Right lobe of liver (tissue), 6 donors: ENCODE measurements at regions not wholly inside any gene's neighbourhood (a gene's known extent, or its start where the extent isn't known, plus 50 kb on each side); places are given as distances from the start of the nearest gene placed in this dataset.

Source experiments
- ATAC-seq, 4 donors: fragments of 200-7000 bp; cut with Tn5 transposase; one replicate each; pipeline ENCODE4 v1.9.1; 2020; ENCODE audit warnings: mild to moderate bottlenecking in 4 of 4, moderate library complexity in 4 of 4
- DNase-seq, 3 donors: peaks; one replicate each; pipeline ENCODE4 v3.0.0-alpha.2; 2020
- H3K27ac ChIP-seq, 3 donors: fragments of 200-600 bp; one replicate each; pipeline ENCODE4 v1.8.0; 2022
- H3K27me3 ChIP-seq, 2 donors: fragments of 200-600 bp; one replicate each; pipeline ENCODE4 v1.8.0; 2022
- H3K36me3 ChIP-seq, 4 donors: fragments of 200-600 bp; sonication (generic) in 1 of 4; one replicate each; pipeline versions ENCODE4 v1.5.1 to v1.8.0; 2017 to 2022; ENCODE audit warnings: control low read depth in 1 of 4
- H3K4me1 ChIP-seq, 4 donors: fragments of 200-600 bp; sonication (generic) in 1 of 4; one replicate each; pipeline versions ENCODE4 v1.5.1 to v1.8.0; 2017 to 2022; ENCODE audit warnings: control low read depth in 1 of 4
- H3K4me3 ChIP-seq, 3 donors: fragments of 200-600 bp; one replicate each; pipeline ENCODE4 v1.8.0; 2022
- H3K9me3 ChIP-seq, 4 donors: fragments of 200-600 bp; sonication (generic) in 1 of 4; one replicate each; pipeline versions ENCODE4 v1.5.1 to v1.8.0; 2017 to 2022; ENCODE audit warnings: control low read depth in 1 of 4
- POLR2A ChIP-seq: fragments of 450-650 bp; IDR thresholded peaks from one replicate; pipeline ENCODE4 v1.6.1; 2017; ENCODE audit warnings: antibody characterized with exemption, mild to moderate bottlenecking
- WGBS: methylation state at CpG from one replicate; pipeline ENCODE4 v1.1.6; 2018; ENCODE audit warnings: low coverage, low lambda C conversion rate; ENCODE audit not compliant: insufficient coverage; ENCODE audit errors: missing lambda C conversion rate; 5-methylcytosine and 5-hydroxymethylcytosine counted together
- intact Hi-C, 2 donors: fragments of 100-400 bp; cut with DNase I; formaldehyde crosslinking; loops; one replicate each; pipeline versions ENCODE4 v1.11.2 to v1.14.1; 2022
- TF ChIP-seq, protein P1 (sequence below), 4 donors: fragments of 200-600 bp in 3 of 4; fragments of 450-650 bp in 1 of 4; IDR thresholded peaks; one replicate each; pipeline versions ENCODE4 v1.5.1 to v1.8.0; 2016 to 2022; ENCODE audit warnings: antibody characterized with exemption in 4 of 4, mild to moderate bottlenecking in 2 of 4
- donor health status: DM: no; HTN: yes; CAD: no.
- donor health status: DM: no; HTN: no; CAD: no.
- donor health status: DM: no; HTN: no; CAD: no.
- donor health status: DM: no; HTN: yes; CAD: no.
- donor health status: DM: no; HTN: yes; CAD: no.

- WGBS: 65% methylated on average over 3 of the region's 4 CpGs
These were observed 254.5 kb upstream of the ELAC2 start for GRCh38 chr17:13272296-13272695.

DNA sequence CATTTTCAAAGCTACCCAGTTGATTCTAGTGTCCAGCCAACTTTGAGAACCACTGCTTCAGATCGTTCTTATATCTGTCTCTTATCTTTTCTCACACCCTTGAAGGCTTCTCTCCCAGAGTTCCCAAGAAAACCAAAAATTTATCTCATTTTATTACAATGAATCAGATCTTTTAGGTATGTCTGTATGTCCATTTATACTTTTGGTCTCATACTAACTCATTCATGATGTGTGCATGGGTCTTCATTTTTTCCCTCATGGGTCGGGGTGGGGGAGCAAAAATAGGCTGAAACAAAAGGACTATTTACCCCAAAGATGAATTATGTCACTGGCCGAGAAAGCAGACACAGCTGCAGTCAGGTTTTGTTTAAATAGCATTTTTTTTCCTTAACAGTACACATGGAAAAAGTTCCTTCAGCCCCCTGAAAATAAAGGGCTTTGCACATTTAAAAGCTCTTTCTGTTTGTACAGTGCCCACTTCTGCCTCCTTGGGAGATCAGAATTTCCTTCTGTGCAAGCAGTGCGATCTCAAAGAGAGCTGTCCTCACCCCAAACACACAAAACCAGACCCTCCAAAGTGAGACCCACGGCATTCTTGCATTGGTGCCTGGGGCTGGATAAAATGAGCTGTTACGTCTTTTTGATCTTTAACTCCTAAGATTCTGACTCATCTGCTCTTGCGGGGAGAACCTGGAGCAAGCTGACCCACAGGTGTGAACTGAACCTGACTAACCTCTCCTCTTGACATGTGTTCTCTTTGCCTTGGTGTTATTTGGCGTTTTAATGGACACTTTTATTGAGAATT is 251.2 kb upstream of the ELAC2 start:
- DNase-seq (no peak), ATAC-seq (no peak)
- TF ChIP-seq, protein P1, sequence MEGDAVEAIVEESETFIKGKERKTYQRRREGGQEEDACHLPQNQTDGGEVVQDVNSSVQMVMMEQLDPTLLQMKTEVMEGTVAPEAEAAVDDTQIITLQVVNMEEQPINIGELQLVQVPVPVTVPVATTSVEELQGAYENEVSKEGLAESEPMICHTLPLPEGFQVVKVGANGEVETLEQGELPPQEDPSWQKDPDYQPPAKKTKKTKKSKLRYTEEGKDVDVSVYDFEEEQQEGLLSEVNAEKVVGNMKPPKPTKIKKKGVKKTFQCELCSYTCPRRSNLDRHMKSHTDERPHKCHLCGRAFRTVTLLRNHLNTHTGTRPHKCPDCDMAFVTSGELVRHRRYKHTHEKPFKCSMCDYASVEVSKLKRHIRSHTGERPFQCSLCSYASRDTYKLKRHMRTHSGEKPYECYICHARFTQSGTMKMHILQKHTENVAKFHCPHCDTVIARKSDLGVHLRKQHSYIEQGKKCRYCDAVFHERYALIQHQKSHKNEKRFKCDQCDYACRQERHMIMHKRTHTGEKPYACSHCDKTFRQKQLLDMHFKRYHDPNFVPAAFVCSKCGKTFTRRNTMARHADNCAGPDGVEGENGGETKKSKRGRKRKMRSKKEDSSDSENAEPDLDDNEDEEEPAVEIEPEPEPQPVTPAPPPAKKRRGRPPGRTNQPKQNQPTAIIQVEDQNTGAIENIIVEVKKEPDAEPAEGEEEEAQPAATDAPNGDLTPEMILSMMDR (IDR thresholded peaks at IDR 0.05): no peak
- no peak for TF ChIP-seq POLR2A
- no peaks in the 10 kb centered on the region for H3K36me3 ChIP-seq
- no peak overlapping the region for H3K4me3 ChIP-seq
- H3K9me3 ChIP-seq: no peaks in the 10 kb centered on the region
- no peak overlapping the region for H3K27ac ChIP-seq
- WGBS: 35% methylated on average over 6 of the region's 8 CpGs
- no peaks in the 10 kb centered on the region for H3K27me3 ChIP-seq
- no peaks in the 10 kb centered on the region for H3K4me1 ChIP-seq
- intact Hi-C loops: no loop called here

More at GRCh38 chr17:13272296-13272695, 254.5 kb upstream of the ELAC2 start:
- Histone ChIP-seq H3K4me3 (no peak overlapping the region), H3K4me1 (no peaks in the 10 kb centered on the region), H3K27me3 (no peaks in the 10 kb centered on the region), H3K36me3 (no peaks in the 10 kb centered on the region), H3K27ac (no peak overlapping the region), H3K9me3 (no peaks in the 10 kb centered on the region)
- TF ChIP-seq, protein P1 (IDR thresholded peaks at IDR 0.05): no peak
- TF ChIP-seq POLR2A: no peak
- DNase-seq (no peak), ATAC-seq (no peak)
- intact Hi-C loops: no loop called here

DNA sequence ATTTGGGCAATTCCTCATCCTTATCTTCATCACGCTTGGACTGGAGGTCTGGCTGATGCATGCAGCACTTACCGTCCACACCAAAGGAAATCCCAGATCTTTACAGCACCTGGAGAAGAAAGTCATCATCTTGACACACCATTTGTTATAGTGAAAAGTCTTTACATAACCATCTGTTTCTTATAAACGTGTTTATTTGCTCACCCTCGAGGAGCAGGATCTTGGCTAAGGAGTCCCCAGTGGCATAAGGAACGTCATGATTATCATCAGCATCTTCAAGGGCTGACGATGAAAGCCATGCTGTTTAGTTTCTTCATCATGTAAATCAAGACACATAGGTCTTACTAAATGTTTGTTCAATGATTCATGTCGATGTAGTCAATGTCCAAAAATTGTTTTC is 248.8 kb upstream of the ELAC2 start:
- Histone ChIP-seq H3K27me3 (no peaks in the 10 kb centered on the region), H3K27ac (no peak overlapping the region), H3K9me3 (no peaks in the 10 kb centered on the region), H3K4me1 (no peaks in the 10 kb centered on the region), H3K4me3 (no peak overlapping the region), H3K36me3 (no peaks in the 10 kb centered on the region)
- ATAC-seq: no peak
- intact Hi-C loops: no loop called here
- DNase-seq: no peak
- WGBS: 34% methylated on average over 7 of the region's 7 CpGs
- TF ChIP-seq, protein P1 (IDR thresholded peaks at IDR 0.05): no peak
- TF ChIP-seq POLR2A: no peak

DNA sequence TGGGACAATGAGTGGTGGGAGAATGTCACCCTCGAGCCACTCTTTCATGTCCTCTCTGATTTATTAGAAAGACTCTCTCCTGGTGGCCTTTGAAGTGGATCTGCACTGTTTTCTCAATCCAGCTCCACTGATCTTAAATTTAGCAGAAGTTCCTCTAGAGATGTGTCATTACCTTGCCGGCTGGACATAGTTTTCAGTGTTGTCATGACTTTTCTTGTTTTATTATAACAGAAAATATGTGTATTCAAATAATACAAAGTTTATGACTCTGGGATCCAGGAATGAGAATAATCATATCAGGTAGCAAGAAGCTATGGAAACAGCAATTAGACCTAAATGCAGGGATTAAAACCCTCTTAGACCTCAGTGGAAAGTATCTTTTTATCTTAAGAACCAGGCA is 247.5 kb upstream of the ELAC2 start:
- no peak for ATAC-seq
- TF ChIP-seq POLR2A: no peak
- TF ChIP-seq, protein P1 (IDR thresholded peaks at IDR 0.05): no peak
- Histone ChIP-seq H3K36me3 (no peaks in the 10 kb centered on the region), H3K4me1 (no peaks in the 10 kb centered on the region), H3K27ac (no peak overlapping the region), H3K27me3 (no peaks in the 10 kb centered on the region), H3K9me3 (no peaks in the 10 kb centered on the region), H3K4me3 (no peak overlapping the region)
- 37% methylated on average over 2 of the region's 2 CpGs for WGBS
- intact Hi-C loops: no loop called here
- no peak for DNase-seq
